Vagina (tissue), 2 donors: ENCODE measurements at regions not wholly inside any gene's neighbourhood (a gene's known extent, or its start where the extent isn't known, plus 50 kb on each side); places are given as distances from the start of the nearest gene placed in this dataset.
A peak's percentile ranks its signal among the peaks of the same experiment; 100 is the strongest.

Experiments used
- DNase-seq, 2 donors: peaks; one replicate each; pipeline ENCODE4 v3.0.0-alpha.2; 2017; ENCODE audit errors: extremely low spot score in 2 of 2
- H3K27ac ChIP-seq: fragments of 200-600 bp; sonication (generic); one replicate; pipeline ENCODE4 v1.5.1; 2019
- H3K27me3 ChIP-seq: fragments of 200-600 bp; sonication (generic); one replicate; pipeline ENCODE4 v1.5.1; 2019
- H3K36me3 ChIP-seq, 2 donors: fragments of 200-600 bp; sonication (generic); one replicate each; pipeline ENCODE4 v1.5.1; 2017 to 2019
- H3K4me1 ChIP-seq: fragments of 200-600 bp; sonication (generic); one replicate; pipeline ENCODE4 v1.5.1; 2019
- H3K4me3 ChIP-seq, 2 donors: fragments of 200-600 bp; sonication (generic); 1 replicate in 1 of 2; 2 replicates in 1 of 2; pipeline ENCODE4 v1.5.1; 2016 to 2019
- H3K9me3 ChIP-seq: fragments of 200-600 bp; sonication (generic); one replicate; pipeline ENCODE4 v1.5.1; 2019
- CTCF ChIP-seq, 3 experiments: fragments of 450-650 bp in 2 of 3; fragments of 200-600 bp in 1 of 3; sonication (generic) in 1 of 3; IDR thresholded peaks; one replicate each; pipeline ENCODE4 v1.5.1; 2017 to 2019; ENCODE audit warnings: antibody characterized with exemption in 3 of 3, mild to moderate bottlenecking in 2 of 3, moderate library complexity in 2 of 3
- POLR2A ChIP-seq, 2 donors: fragments of 450-650 bp; IDR thresholded peaks; one replicate each; pipeline ENCODE4 v1.6.1; 2017; ENCODE audit warnings: antibody characterized with exemption in 2 of 2, mild to moderate bottlenecking in 2 of 2, moderate library complexity in 2 of 2
- POLR2AphosphoS5 ChIP-seq, 2 donors: sonication (generic); formaldehyde crosslinking; IDR thresholded peaks; one replicate each; pipeline ENCODE4 v1.9.0; 2017; ENCODE audit warnings: antibody characterized with exemption in 2 of 2, mild to moderate bottlenecking in 2 of 2, low read depth in 1 of 2; ENCODE audit not compliant: insufficient read depth in 1 of 2
- intact Hi-C: fragments of 100-400 bp; cut with DNase I; formaldehyde crosslinking; loops from one replicate; pipeline ENCODE4 v1.15.1; 2023

- TF ChIP-seq CTCF (IDR thresholded peaks at IDR 0.05): no peak
- TF ChIP-seq POLR2AphosphoS5 (IDR thresholded peaks at IDR 0.05; ENCODE audit: insufficient read depth in 1 of 2, low read depth in 1 of 2): peak in 1 of 2 donors; percentile 11
- DNase-seq: no peak
- H3K36me3 ChIP-seq: no peaks in the 10 kb centered on the region
- H3K27ac ChIP-seq: no peak overlapping the region
- H3K9me3 ChIP-seq: no peaks in the 10 kb centered on the region
- intact Hi-C loops: no loop called here
- H3K4me3 ChIP-seq: no peak overlapping the region
- H3K4me1 ChIP-seq: peaks cover 19% of the 10 kb centered on the region
- no peaks in the 10 kb centered on the region for H3K27me3 ChIP-seq
Measured at GRCh38 chr6:16849280-16849987, 88.2 kb upstream of the ATXN1 start.

DNA sequence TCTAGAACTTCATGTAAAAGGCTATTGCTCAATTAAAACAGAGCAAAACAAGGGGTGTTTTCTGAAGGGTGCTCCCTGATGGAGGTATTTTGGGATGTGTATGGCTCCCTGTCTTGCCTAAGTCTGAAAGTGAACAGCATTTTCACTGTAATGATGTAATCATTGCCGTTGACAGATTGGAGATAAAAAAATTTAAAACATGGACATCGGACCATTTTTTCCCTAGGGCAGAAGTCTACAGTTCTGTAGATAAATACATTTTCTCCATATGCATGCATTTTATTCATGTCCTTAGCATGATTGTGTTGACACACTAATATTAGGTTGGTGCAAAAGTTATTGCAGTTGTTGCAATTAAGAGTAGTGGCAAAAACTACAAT is 85.1 kb upstream of the ATXN1 start:
- no peaks in the 10 kb centered on the region for H3K9me3 ChIP-seq
- no peak for TF ChIP-seq CTCF (IDR thresholded peaks at IDR 0.05)
- H3K36me3 ChIP-seq: no peaks in the 10 kb centered on the region
- peaks cover 10% of the 10 kb centered on the region for H3K4me1 ChIP-seq
- intact Hi-C loops: no loop called here
- no peak for DNase-seq
- H3K27ac ChIP-seq: no peak overlapping the region
- no peaks in the 10 kb centered on the region for H3K27me3 ChIP-seq
- no peak overlapping the region for H3K4me3 ChIP-seq

DNA sequence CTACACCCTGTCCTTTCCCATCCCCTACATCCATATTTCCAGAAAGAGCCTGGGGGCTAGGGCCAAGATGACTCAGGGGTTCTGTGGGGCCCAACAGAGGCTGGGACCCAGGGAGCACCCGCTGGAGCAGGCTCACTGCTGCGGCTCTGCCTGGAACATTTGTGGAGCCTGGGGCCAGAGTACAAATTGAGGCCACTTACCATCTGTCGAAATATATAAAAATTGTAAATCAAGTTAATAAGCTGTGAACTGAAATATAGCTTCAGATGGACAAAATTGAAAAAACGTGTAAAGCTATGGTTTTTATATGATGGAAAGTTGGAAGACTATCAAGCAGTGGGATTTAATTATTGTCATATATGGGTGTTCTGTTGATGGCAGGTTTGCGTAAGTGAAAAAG is 82.9 kb upstream of the ATXN1 start:
- no peaks in the 10 kb centered on the region for H3K27me3 ChIP-seq
- H3K36me3 ChIP-seq: no peaks in the 10 kb centered on the region
- H3K9me3 ChIP-seq: no peaks in the 10 kb centered on the region
- no peak for DNase-seq
- no peak for TF ChIP-seq POLR2A (IDR thresholded peaks at IDR 0.05)
- TF ChIP-seq POLR2AphosphoS5 (IDR thresholded peaks at IDR 0.05; ENCODE audit: insufficient read depth in 1 of 2, low read depth in 1 of 2): no peak
- no peak for TF ChIP-seq CTCF (IDR thresholded peaks at IDR 0.05)
- no peak overlapping the region for H3K4me3 ChIP-seq
- no peaks in the 10 kb centered on the region for H3K4me1 ChIP-seq
- H3K27ac ChIP-seq: no peak overlapping the region
- intact Hi-C loops: no loop called here

GRCh38 chr6:16842676-16843075 is 81.4 kb upstream of the ATXN1 start:
- H3K4me1 ChIP-seq: no peaks in the 10 kb centered on the region
- TF ChIP-seq POLR2A (IDR thresholded peaks at IDR 0.05) (no peak), POLR2AphosphoS5 (IDR thresholded peaks at IDR 0.05; ENCODE audit: insufficient read depth in 1 of 2, low read depth in 1 of 2) (no peak), CTCF (IDR thresholded peaks at IDR 0.05) (no peak)
- H3K4me3 ChIP-seq: no peak overlapping the region
- H3K27me3 ChIP-seq: no peaks in the 10 kb centered on the region
- intact Hi-C loops: no loop called here
- H3K27ac ChIP-seq: no peak overlapping the region
- DNase-seq: no peak
- no peaks in the 10 kb centered on the region for H3K36me3 ChIP-seq
- no peaks in the 10 kb centered on the region for H3K9me3 ChIP-seq

GRCh38 chr6:16841241-16841640 is 80.0 kb upstream of the ATXN1 start:
- H3K4me1 ChIP-seq: no peaks in the 10 kb centered on the region
- no peak for DNase-seq
- intact Hi-C loops: no loop called here
- H3K27ac ChIP-seq: no peak overlapping the region
- no peaks in the 10 kb centered on the region for H3K27me3 ChIP-seq
- no peak for TF ChIP-seq POLR2A (IDR thresholded peaks at IDR 0.05)
- TF ChIP-seq POLR2AphosphoS5 (IDR thresholded peaks at IDR 0.05; ENCODE audit: insufficient read depth in 1 of 2, low read depth in 1 of 2): no peak
- no peak for TF ChIP-seq CTCF (IDR thresholded peaks at IDR 0.05)
- H3K4me3 ChIP-seq: no peak overlapping the region
- H3K9me3 ChIP-seq: no peaks in the 10 kb centered on the region
- no peaks in the 10 kb centered on the region for H3K36me3 ChIP-seq
